Activated naive CD4-positive, alpha-beta T cell treated with anti-CD3 and anti-CD28 coated beads, Interleukin-2, amount 10 ng/mL, durations not matched to agents 7 days and 5 days (primary cell): ENCODE measurements at regions not wholly inside any gene's neighbourhood (a gene's known extent, or its start where the extent isn't known, plus 50 kb on each side); places are given as distances from the start of the nearest gene placed in this dataset.
"Not testable (repeated sequence)": the region's sequence is repeated elsewhere in the genome, so short reads cannot be mapped to it uniquely, and the experiment has no call there.

Experiments used
- CTCF ChIA-PET: fragments of 350-600 bp; sonication (Branson Sonifier 250); formaldehyde crosslinking; loops from one replicate; lab custom pipeline; 2021; ENCODE audit warnings: antibody characterized with exemption; lab: Charles Lee
- DNase-seq: peaks from one replicate; pipeline ENCODE4 v3.0.0-alpha.2; 2020
- H3K27ac Mint-ChIP-seq: one replicate; pipeline ENCODE4 v1.8.0; 2021; ENCODE audit warnings: mild to moderate bottlenecking, moderate library complexity, mixed read lengths
- H3K27me3 Mint-ChIP-seq: one replicate; pipeline ENCODE4 v1.8.0; 2021; ENCODE audit warnings: mild to moderate bottlenecking, mixed read lengths
- H3K36me3 Mint-ChIP-seq: one replicate; pipeline ENCODE4 v1.8.0; 2021; ENCODE audit warnings: mixed read lengths
- H3K4me1 Mint-ChIP-seq: one replicate; pipeline ENCODE4 v1.8.0; 2021; ENCODE audit warnings: mixed read lengths
- H3K4me3 Mint-ChIP-seq: one replicate; pipeline ENCODE4 v1.8.0; 2021; ENCODE audit warnings: mild to moderate bottlenecking, moderate library complexity, mixed read lengths
- H3K9me3 Mint-ChIP-seq: one replicate; pipeline ENCODE4 v1.8.0; 2021; ENCODE audit warnings: mixed read lengths

- H3K4me1 Mint-ChIP-seq = no peaks in the 10 kb centered on the region
- CTCF ChIA-PET = interaction anchor here (1.2 kb wide), 1 partner anchor 9 kb away, joined by 4 read pairs; no protein-coding TSS in a partner anchor
- no peak for DNase-seq
- peaks cover 19% of the 10 kb centered on the region for H3K27me3 Mint-ChIP-seq
- H3K36me3 Mint-ChIP-seq = no peaks in the 10 kb centered on the region
- H3K9me3 Mint-ChIP-seq = no peaks in the 10 kb centered on the region
- H3K27ac Mint-ChIP-seq = no peak overlapping the region
- H3K4me3 Mint-ChIP-seq = no peak overlapping the region
These were observed 62.3 kb upstream of the GPR31 start for GRCh38 chr6:167219967-167220512.

DNA sequence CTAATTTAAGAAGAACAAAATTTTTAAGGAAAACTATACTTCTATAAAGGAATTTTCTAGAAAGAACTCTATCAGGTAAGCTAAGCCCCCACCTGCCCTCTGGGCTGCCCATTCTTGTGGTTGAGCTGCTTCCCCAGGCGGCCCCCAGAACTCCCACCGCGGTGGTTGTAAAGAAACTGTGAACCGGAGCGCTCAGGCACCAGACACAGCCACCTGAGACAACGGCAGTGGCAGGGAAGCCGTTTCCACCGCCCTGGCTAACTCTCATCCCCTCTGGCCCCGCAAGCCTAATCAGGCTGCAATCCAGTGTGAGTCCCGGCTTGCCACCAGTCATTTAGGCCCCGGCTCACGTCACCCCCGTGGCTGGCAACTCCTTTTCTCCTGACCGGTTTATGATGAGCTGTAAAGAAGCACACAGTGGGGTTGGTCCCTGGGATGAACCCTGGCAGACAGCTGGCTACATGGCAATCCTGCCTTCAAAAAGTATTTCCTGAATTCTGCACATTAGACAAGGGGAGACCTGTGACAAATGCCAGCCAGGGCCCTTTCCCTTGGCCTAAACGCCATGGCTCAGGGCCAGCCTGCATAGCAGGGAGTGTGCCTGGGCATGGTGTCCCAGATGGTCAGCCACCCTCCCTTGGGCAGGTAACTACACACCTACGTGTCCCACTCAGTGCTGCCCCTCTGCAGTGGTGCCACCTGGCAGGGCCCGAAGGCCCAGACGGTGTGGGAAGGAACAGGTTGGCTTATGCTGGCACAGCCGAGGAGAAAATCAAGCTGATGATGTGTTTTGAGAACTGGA is 63.8 kb upstream of the GPR31 start:
- Mint-ChIP-seq H3K4me3 (no peak overlapping the region), H3K9me3 (no peaks in the 10 kb centered on the region), H3K36me3 (no peaks in the 10 kb centered on the region), H3K27ac (no peak overlapping the region), H3K27me3 (peaks cover 26% of the 10 kb centered on the region), H3K4me1 (no peaks in the 10 kb centered on the region)
- DNase-seq = no peak
- CTCF ChIA-PET = no interaction called here

DNA sequence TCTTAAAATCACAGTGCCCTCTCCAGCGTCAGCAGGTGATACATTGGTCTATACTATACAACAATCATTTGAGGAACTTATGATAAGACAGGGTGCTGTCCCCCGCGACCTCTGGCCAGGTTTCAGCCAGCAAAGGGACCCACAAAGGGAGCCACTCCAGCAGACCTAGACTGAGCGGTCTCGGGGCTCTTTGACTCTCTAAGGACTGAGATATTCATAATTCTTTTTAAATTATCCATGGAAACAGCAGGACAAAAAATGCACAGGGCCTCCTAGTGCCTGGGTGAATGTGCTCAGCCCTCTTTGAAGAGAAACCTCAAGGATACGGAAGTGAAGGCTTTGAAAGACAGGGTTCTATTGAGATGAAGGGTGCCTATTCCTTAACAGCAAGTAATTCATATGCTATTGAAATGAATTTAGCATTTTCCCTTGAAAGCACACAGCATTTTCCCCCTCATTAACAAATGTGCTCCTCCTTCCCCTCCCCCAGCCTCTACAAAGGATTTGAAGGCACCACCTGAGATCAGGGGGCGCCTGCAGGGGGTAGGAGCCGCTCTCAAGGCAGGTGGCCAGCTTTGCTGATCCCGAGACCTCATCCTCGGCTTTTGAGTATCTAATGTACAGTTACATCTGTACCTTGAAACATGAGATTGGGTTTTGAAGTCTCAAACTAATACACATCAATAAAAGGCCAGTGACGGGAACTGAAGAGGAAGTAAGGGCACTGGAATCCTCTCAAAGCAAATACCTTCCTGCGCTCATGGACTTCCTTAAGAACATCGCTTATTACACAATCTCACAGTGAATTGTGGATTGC is 65.3 kb upstream of the UNC93A start:
- H3K36me3 Mint-ChIP-seq, H3K4me3 Mint-ChIP-seq, CTCF ChIA-PET, DNase-seq, H3K9me3 Mint-ChIP-seq, H3K4me1 Mint-ChIP-seq, H3K27ac Mint-ChIP-seq: not testable (repeated sequence)
- peaks cover 28% of the 10 kb centered on the region for H3K27me3 Mint-ChIP-seq

DNA sequence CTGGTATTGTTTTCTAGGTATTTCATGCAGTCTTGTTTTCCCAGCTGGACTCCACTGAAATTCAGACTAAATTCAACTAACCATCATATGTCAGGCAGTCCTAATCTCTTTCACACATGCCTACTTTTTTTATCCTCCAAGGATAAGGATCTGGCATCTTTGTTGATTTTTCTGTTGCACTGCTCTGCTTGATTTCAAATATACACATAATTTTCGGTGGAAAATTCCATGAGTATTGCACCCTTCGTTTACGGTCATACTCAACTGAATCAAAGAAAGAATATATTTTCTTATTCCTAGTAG is 64.8 kb upstream of the UNC93A start:
- Mint-ChIP-seq H3K27ac (no peak overlapping the region), H3K27me3 (peaks cover 28% of the 10 kb centered on the region), H3K4me3 (no peak overlapping the region), H3K4me1 (no peaks in the 10 kb centered on the region), H3K36me3 (no peaks in the 10 kb centered on the region), H3K9me3 (no peaks in the 10 kb centered on the region)
- DNase-seq = no peak
- CTCF ChIA-PET = no interaction called here

DNA sequence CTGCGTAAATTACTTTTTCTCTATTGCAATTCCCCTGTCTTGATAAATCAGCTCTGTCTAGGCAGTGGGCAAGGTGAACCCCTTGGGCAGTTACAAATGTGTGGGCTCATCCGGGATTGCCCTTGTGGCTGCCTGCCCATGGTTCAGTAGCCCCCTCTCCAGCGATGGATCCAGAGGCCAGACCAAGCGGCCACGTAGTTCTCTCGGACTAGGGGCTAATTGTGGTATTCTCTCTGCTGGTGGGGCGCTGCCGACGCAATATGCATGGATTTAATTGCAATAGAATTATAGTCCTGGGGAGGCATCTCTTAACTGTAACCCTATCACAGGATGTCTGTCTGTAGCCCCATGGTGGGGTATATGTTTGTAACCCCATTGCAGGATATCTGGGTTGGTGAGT is 64.3 kb upstream of the UNC93A start:
- H3K27me3 Mint-ChIP-seq = peaks cover 31% of the 10 kb centered on the region
- H3K36me3 Mint-ChIP-seq = no peaks in the 10 kb centered on the region
- CTCF ChIA-PET = no interaction called here
- H3K9me3 Mint-ChIP-seq = no peaks in the 10 kb centered on the region
- no peaks in the 10 kb centered on the region for H3K4me1 Mint-ChIP-seq
- no peak overlapping the region for H3K4me3 Mint-ChIP-seq
- no peak for DNase-seq
- H3K27ac Mint-ChIP-seq = no peak overlapping the region

- Mint-ChIP-seq H3K27me3 (peaks cover 33% of the 10 kb centered on the region), H3K4me3 (no peak overlapping the region)
These were observed 63.1 kb upstream of the UNC93A start for GRCh38 chr6:167227984-167228383.

GRCh38 chr6:167229586-167229985 is 61.5 kb upstream of the UNC93A start:
- CTCF ChIA-PET = interaction anchor here (0.9 kb wide), 1 partner anchor 10 kb away, joined by 4 read pairs; no protein-coding TSS in a partner anchor
- peaks cover 31% of the 10 kb centered on the region for H3K27me3 Mint-ChIP-seq
- H3K9me3 Mint-ChIP-seq = no peaks in the 10 kb centered on the region
- H3K36me3 Mint-ChIP-seq = no peaks in the 10 kb centered on the region
- no peak for DNase-seq
- no peak overlapping the region for H3K27ac Mint-ChIP-seq
- H3K4me3 Mint-ChIP-seq = no peak overlapping the region
- no peaks in the 10 kb centered on the region for H3K4me1 Mint-ChIP-seq

More at GRCh38 chr6:167227984-167228383, 63.1 kb upstream of the UNC93A start:
- Mint-ChIP-seq H3K27ac (no peak overlapping the region), H3K9me3 (no peaks in the 10 kb centered on the region), H3K4me1 (no peaks in the 10 kb centered on the region), H3K36me3 (no peaks in the 10 kb centered on the region)
- CTCF ChIA-PET = no interaction called here
- no peak for DNase-seq

- DNase-seq = no peak
- no peaks in the 10 kb centered on the region for H3K9me3 Mint-ChIP-seq
- no peaks in the 10 kb centered on the region for H3K36me3 Mint-ChIP-seq
- no peaks in the 10 kb centered on the region for H3K4me1 Mint-ChIP-seq
- H3K27me3 Mint-ChIP-seq = peaks cover 28% of the 10 kb centered on the region
- no peak overlapping the region for H3K27ac Mint-ChIP-seq
- CTCF ChIA-PET = no interaction called here
- no peak overlapping the region for H3K4me3 Mint-ChIP-seq
These were observed 60.8 kb upstream of the UNC93A start for GRCh38 chr6:167230288-167230687.

DNA sequence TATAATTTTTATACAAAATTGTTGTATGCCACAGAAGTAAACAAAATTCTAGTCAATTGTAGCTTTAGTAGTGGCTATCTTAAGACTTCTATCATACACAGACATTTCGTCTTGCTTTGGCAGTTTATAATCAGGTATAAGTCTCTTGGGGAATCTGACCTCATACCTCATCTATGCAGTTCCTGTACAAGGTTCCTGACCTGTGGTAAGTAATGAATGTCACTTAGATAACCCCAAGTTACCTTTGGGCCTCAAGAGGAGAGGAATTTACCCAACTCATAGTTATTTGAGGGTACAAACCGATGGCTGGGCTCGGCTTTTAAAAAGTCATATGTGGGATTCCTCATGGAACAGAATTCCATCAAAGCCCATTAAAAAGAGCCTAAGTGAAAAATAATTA is 58.8 kb upstream of the UNC93A start:
- no peak for DNase-seq
- no peaks in the 10 kb centered on the region for H3K9me3 Mint-ChIP-seq
- peaks cover 24% of the 10 kb centered on the region for H3K27me3 Mint-ChIP-seq
- H3K4me1 Mint-ChIP-seq = no peaks in the 10 kb centered on the region
- no peak overlapping the region for H3K4me3 Mint-ChIP-seq
- CTCF ChIA-PET = no interaction called here
- H3K36me3 Mint-ChIP-seq = no peaks in the 10 kb centered on the region
- H3K27ac Mint-ChIP-seq = no peak overlapping the region

DNA sequence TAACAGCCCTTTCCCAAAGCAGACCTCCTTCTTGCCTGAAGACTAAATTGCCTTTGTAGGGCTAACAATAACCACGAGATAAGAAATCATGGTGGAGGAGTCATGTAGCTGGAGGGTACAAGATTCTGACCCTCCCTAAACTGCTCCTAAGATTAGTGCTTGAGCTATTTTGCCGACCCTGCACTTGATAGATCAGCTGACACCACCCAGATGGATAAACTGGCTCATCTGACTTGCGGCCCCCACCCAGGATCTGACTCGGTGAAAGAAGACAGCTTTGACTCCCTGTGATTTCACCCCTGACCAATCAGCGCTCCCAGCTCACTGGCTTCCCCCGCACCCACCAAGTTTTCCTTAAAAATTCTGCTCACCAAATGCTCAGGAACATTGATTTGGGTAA is 57.6 kb upstream of the UNC93A start:
- Mint-ChIP-seq H3K4me1 (no peaks in the 10 kb centered on the region), H3K4me3 (no peak overlapping the region), H3K9me3 (no peaks in the 10 kb centered on the region), H3K27ac (no peak overlapping the region), H3K36me3 (no peaks in the 10 kb centered on the region), H3K27me3 (peaks cover 33% of the 10 kb centered on the region)
- CTCF ChIA-PET = no interaction called here
- no peak for DNase-seq

- H3K9me3 Mint-ChIP-seq, DNase-seq, H3K36me3 Mint-ChIP-seq, CTCF ChIA-PET, H3K4me3 Mint-ChIP-seq, H3K4me1 Mint-ChIP-seq, H3K27ac Mint-ChIP-seq: not testable (repeated sequence)
- H3K27me3 Mint-ChIP-seq = peaks cover 27% of the 10 kb centered on the region
These were observed 56.5 kb upstream of the UNC93A start for GRCh38 chr6:167234576-167234975.

GRCh38 chr6:167235005-167235404 is 56.1 kb upstream of the UNC93A start:
- Mint-ChIP-seq H3K4me3 (no peak overlapping the region), H3K27ac (no peak overlapping the region), H3K27me3 (peaks cover 25% of the 10 kb centered on the region), H3K36me3 (no peaks in the 10 kb centered on the region), H3K4me1 (no peaks in the 10 kb centered on the region), H3K9me3 (no peaks in the 10 kb centered on the region)
- CTCF ChIA-PET = no interaction called here
- no peak for DNase-seq

DNA sequence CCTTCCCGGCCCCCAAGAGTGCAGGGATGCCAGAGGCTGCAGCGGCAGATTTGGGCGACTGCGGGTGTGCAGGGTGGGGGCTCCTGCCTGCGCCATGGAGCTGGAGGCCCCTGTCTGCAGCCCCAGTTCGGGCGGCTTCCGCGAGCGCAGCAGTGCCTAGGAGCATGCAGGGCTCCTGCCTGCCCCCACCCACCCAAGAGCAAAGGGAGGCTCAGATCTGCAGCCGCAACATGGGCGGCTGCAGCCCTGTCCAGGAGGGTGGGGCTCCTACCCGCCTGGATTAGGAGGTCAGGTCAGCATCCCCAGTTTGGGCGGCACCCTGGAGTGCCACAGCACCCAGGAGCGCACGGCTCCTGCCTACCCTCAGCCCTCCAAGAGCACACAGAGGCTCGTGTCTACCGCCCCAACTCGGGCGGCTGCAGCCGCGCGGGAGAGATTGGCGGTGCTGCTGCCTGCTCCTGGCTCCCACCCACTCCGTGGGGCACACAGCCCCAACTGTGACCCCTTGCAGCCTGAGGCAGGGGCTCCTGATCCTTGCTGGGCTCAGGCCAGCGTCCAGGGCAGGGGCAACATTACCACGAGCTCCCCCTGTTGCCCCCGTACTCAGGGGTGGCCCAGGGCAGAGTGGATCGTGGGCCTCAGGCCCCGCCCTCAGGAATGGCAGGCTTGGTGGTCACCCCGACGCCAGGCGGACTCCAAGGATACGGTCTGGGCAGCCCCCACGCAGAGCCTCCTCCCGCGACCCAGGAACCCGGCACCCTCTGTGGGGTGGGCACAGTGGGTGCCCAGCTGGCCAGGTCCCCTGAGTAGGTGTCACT is 55.5 kb upstream of the UNC93A start:
- CTCF ChIA-PET = no interaction called here

DNA sequence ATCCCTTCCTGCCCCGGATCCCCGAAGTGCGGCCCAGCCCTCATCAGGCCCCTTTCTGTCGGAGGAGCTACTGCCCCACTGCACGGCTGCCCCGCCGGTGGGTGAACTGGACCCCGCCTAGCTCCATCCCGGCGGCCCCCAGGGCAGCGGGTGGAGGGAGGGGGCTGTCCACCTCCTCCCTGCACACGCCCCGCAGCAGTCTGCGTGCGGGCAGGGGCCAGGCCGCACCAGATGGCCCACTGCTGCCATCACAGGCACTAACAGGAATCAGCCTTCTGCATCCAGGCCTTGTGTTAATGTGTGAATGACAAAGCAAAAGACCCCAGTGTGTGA is 54.9 kb upstream of the UNC93A start:
- H3K4me3 Mint-ChIP-seq = no peak overlapping the region
- no peak for DNase-seq
- H3K27me3 Mint-ChIP-seq = peaks cover 25% of the 10 kb centered on the region
- H3K9me3 Mint-ChIP-seq = no peaks in the 10 kb centered on the region
- no peaks in the 10 kb centered on the region for H3K4me1 Mint-ChIP-seq
- H3K36me3 Mint-ChIP-seq = no peaks in the 10 kb centered on the region
- H3K27ac Mint-ChIP-seq = no peak overlapping the region
- CTCF ChIA-PET = no interaction called here

More for the DNA sequence above, 55.5 kb upstream of the UNC93A start:
- no peaks in the 10 kb centered on the region for H3K4me1 Mint-ChIP-seq
- no peak overlapping the region for H3K27ac Mint-ChIP-seq
- H3K36me3 Mint-ChIP-seq = no peaks in the 10 kb centered on the region
- no peaks in the 10 kb centered on the region for H3K9me3 Mint-ChIP-seq
- H3K4me3 Mint-ChIP-seq = no peak overlapping the region
- DNase-seq = no peak
- H3K27me3 Mint-ChIP-seq = peaks cover 25% of the 10 kb centered on the region
